Keratinocyte (primary cell): ENCODE measurements at regions not wholly inside any gene's neighbourhood (a gene's known extent, or its start where the extent isn't known, plus 50 kb on each side); places are given as distances from the start of the nearest gene placed in this dataset.

Source experiments
- DNase-seq: peaks from one replicate; pipeline ENCODE4 v3.0.0-alpha.2; 2011; ENCODE audit warnings: low read depth, missing footprints, low spot score
- FAIRE-seq: peaks from 2 replicates; lab custom pipeline; 2011; peaks lifted over from hg19 to GRCh38; lab: Jason Lieb, UNC
- H2AFZ ChIP-seq: 2 replicates; pipeline ENCODE4 v1.6.0; 2012; ENCODE audit warnings: low read length, control low read depth, inconsistent platforms; ENCODE audit not compliant: control insufficient read depth
- H3K27ac ChIP-seq: 2 replicates; pipeline ENCODE4 v1.5.1; 2011; ENCODE audit warnings: low read length; ENCODE audit not compliant: control insufficient read depth, insufficient read depth
- H3K27me3 ChIP-seq: 3 replicates; pipeline ENCODE4 v1.6.0; 2011; ENCODE audit warnings: low read length; ENCODE audit not compliant: control insufficient read depth, insufficient read depth; ENCODE audit errors: extremely low read depth
- H3K36me3 ChIP-seq, 2 experiments: 2 replicates in 1 of 2; 3 replicates in 1 of 2; pipeline ENCODE4 v1.5.1; 2011; ENCODE audit warnings: low read length in 2 of 2, mild to moderate bottlenecking in 1 of 2; ENCODE audit not compliant: control insufficient read depth in 2 of 2, insufficient read depth in 2 of 2; ENCODE audit errors: extremely low read depth in 1 of 2
- H3K4me1 ChIP-seq: 3 replicates; pipeline ENCODE4 v1.5.1; 2011; ENCODE audit warnings: low read length; ENCODE audit not compliant: control insufficient read depth, insufficient read depth; ENCODE audit errors: extremely low read depth
- H3K4me2 ChIP-seq: 3 replicates; pipeline ENCODE4 v1.6.0; 2011; ENCODE audit warnings: low read depth, low read length; ENCODE audit not compliant: control insufficient read depth, insufficient read depth; ENCODE audit errors: extremely low read depth
- H3K4me3 ChIP-seq, 3 experiments: fragments of 200-600 bp in 1 of 3; sonication (generic) in 1 of 3; 2 replicates in 2 of 3; 3 replicates in 1 of 3; pipeline ENCODE4 v1.5.1; 2011 to 2016; ENCODE audit warnings: low read length in 3 of 3, mild to moderate bottlenecking in 3 of 3, control low read depth in 2 of 3, inconsistent platforms in 1 of 3, low read depth in 1 of 3, mixed read lengths in 1 of 3, mixed run types in 1 of 3, moderate library complexity in 1 of 3; ENCODE audit not compliant: control insufficient read depth in 2 of 3, insufficient read depth in 2 of 3; ENCODE audit errors: extremely low read depth in 1 of 3
- H3K79me2 ChIP-seq: 2 replicates; pipeline ENCODE4 v1.6.0; 2012; ENCODE audit warnings: low read length; ENCODE audit not compliant: control insufficient read depth, insufficient read depth
- H3K9ac ChIP-seq: 3 replicates; pipeline ENCODE4 v1.6.0; 2011; ENCODE audit warnings: low read length; ENCODE audit not compliant: control insufficient read depth, insufficient read depth; ENCODE audit errors: extremely low read depth
- H3K9me1 ChIP-seq: 3 replicates; pipeline ENCODE4 v1.6.0; 2011; ENCODE audit warnings: low read length; ENCODE audit not compliant: control insufficient read depth, insufficient read depth; ENCODE audit errors: extremely low read depth
- H3K9me3 ChIP-seq: 2 replicates; pipeline ENCODE4 v1.5.1; 2012; ENCODE audit warnings: low read depth, low read length; ENCODE audit not compliant: control insufficient read depth
- H4K20me1 ChIP-seq: 3 replicates; pipeline ENCODE4 v1.6.0; 2011; ENCODE audit warnings: low read length; ENCODE audit not compliant: control insufficient read depth, insufficient read depth; ENCODE audit errors: extremely low read depth
- EZH2 ChIP-seq: IDR thresholded peaks from one replicate; pipeline ENCODE4 v1.6.1; 2012; ENCODE audit warnings: inconsistent platforms, mild to moderate bottlenecking, low read length, moderate library complexity
- dilution Hi-C: fragments of 300-500 bp; cut with MboI; formaldehyde crosslinking; loops from one replicate; pipeline ENCODE4 v1.7.0; 2020; ENCODE audit warnings: low sequenced_read_pairs; ENCODE audit not compliant: extremely low pct_ligation_motif_present
- TF ChIP-seq, protein P1 (sequence below), 3 experiments: IDR thresholded peaks in 1 of 3; conservative IDR thresholded peaks in 1 of 3; optimal IDR thresholded peaks in 1 of 3; 2 replicates in 2 of 3; 3 replicates in 1 of 3; pipeline versions ENCODE3 to v1.5.1; 2011; ENCODE audit warnings: low read length in 3 of 3, mild to moderate bottlenecking in 3 of 3, moderate library complexity in 2 of 3, control low read depth in 1 of 3, inconsistent platforms in 1 of 3; ENCODE audit not compliant: insufficient read depth in 2 of 3; ENCODE audit errors: extremely low read depth in 1 of 3

DNA sequence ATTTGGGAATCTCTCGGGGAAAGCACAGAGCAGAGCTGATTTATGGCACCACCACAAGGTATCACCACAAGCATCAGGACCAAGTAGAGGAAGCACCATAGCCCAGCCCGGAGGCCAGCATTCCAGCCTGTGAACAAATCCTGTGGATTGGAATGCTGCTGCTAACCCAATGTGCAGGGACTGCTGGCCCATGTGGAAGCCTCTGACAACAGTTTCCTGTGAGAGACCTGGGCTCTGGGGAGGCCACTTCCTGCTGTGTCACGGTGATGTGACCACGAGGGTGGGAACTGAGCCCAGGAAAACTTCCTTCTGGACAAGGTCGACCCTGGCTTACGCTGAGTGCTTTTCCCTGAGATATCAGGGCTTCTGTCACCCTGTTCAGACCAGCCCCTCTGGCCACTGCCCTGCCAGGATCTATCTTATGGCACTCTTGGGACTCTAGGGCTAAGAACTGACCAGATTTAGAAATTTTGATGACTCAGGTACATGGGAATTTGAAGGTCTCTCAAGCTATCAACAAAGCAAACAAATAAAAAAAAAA is 88.3 kb upstream of the NGF start:
- H3K27me3 ChIP-seq = no peaks in the 10 kb centered on the region
- H3K4me2 ChIP-seq = no peak overlapping the region
- H3K36me3 ChIP-seq = no peaks in the 10 kb centered on the region
- no peaks in the 10 kb centered on the region for H4K20me1 ChIP-seq
- no peak for TF ChIP-seq EZH2
- TF ChIP-seq, protein P1, sequence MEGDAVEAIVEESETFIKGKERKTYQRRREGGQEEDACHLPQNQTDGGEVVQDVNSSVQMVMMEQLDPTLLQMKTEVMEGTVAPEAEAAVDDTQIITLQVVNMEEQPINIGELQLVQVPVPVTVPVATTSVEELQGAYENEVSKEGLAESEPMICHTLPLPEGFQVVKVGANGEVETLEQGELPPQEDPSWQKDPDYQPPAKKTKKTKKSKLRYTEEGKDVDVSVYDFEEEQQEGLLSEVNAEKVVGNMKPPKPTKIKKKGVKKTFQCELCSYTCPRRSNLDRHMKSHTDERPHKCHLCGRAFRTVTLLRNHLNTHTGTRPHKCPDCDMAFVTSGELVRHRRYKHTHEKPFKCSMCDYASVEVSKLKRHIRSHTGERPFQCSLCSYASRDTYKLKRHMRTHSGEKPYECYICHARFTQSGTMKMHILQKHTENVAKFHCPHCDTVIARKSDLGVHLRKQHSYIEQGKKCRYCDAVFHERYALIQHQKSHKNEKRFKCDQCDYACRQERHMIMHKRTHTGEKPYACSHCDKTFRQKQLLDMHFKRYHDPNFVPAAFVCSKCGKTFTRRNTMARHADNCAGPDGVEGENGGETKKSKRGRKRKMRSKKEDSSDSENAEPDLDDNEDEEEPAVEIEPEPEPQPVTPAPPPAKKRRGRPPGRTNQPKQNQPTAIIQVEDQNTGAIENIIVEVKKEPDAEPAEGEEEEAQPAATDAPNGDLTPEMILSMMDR (optimal IDR thresholded peaks at IDR 0.05 in 1 of 3, IDR thresholded peaks at IDR 0.05 in 1 of 3, conservative IDR thresholded peaks at IDR 0.05 in 1 of 3; ENCODE audit: extremely low read depth in 1 of 3, insufficient read depth in 2 of 3, low read length in 3 of 3) = no peak
- dilution Hi-C loops = no loop called here
- FAIRE-seq = no peak
- H3K9ac ChIP-seq = no peak overlapping the region
- peaks cover 29% of the 10 kb centered on the region for H3K4me1 ChIP-seq
- no peaks in the 10 kb centered on the region for H3K9me1 ChIP-seq
- H3K79me2 ChIP-seq = no peaks in the 10 kb centered on the region
- no peak overlapping the region for H2AFZ ChIP-seq
- H3K4me3 ChIP-seq = no peak overlapping the region
- no peaks in the 10 kb centered on the region for H3K9me3 ChIP-seq
- no peak for DNase-seq
- H3K27ac ChIP-seq = no peak overlapping the region

GRCh38 chr1:115425442-115425841 is 87.4 kb upstream of the NGF start:
- no peak overlapping the region for H3K27ac ChIP-seq
- TF ChIP-seq, protein P1 (optimal IDR thresholded peaks at IDR 0.05 in 1 of 3, IDR thresholded peaks at IDR 0.05 in 1 of 3, conservative IDR thresholded peaks at IDR 0.05 in 1 of 3; ENCODE audit: extremely low read depth in 1 of 3, insufficient read depth in 2 of 3, low read length in 3 of 3) = no peak
- TF ChIP-seq EZH2 = no peak
- no peak overlapping the region for H2AFZ ChIP-seq
- FAIRE-seq (no peak), DNase-seq (no peak)
- no peaks in the 10 kb centered on the region for H3K27me3 ChIP-seq
- no peaks in the 10 kb centered on the region for H3K9me3 ChIP-seq
- H3K36me3 ChIP-seq = no peaks in the 10 kb centered on the region
- H3K9ac ChIP-seq = no peak overlapping the region
- dilution Hi-C loops = no loop called here
- no peak overlapping the region for H3K4me2 ChIP-seq
- H4K20me1 ChIP-seq = no peaks in the 10 kb centered on the region
- H3K9me1 ChIP-seq = no peaks in the 10 kb centered on the region
- H3K79me2 ChIP-seq = no peaks in the 10 kb centered on the region
- H3K4me1 ChIP-seq = peaks cover 24% of the 10 kb centered on the region
- no peak overlapping the region for H3K4me3 ChIP-seq
